Liver (tissue), 8 donors: ENCODE measurements at regions not wholly inside any gene's neighbourhood (a gene's known extent, or its start where the extent isn't known, plus 50 kb on each side); places are given as distances from the start of the nearest gene placed in this dataset.

Experiments used
- DNase-seq: peaks from one replicate; pipeline ENCODE4 v3.0.0-alpha.2; 2017; ENCODE audit warnings: low spot score
- H3K27ac ChIP-seq, 2 donors: one replicate each; pipeline ENCODE4 v1.7.0; 2013; ENCODE audit warnings: inconsistent platforms in 2 of 2, low read length in 2 of 2, control low read depth in 1 of 2, low read depth in 1 of 2, mild to moderate bottlenecking in 1 of 2
- H3K27me3 ChIP-seq, 4 donors: one replicate each; pipeline versions ENCODE4 v1.6.1 to v1.7.0; 2013; ENCODE audit warnings: low read length in 3 of 4, inconsistent platforms in 1 of 4, mild to moderate bottlenecking in 1 of 4, moderate library complexity in 1 of 4; ENCODE audit not compliant: control insufficient read depth in 4 of 4, insufficient read depth in 4 of 4
- H3K36me3 ChIP-seq, 4 donors: one replicate each; pipeline versions ENCODE4 v1.6.1 to v1.7.0; 2013; ENCODE audit warnings: low read length in 3 of 4, mild to moderate bottlenecking in 3 of 4, low read depth in 1 of 4, moderate library complexity in 1 of 4; ENCODE audit not compliant: control insufficient read depth in 4 of 4, insufficient read depth in 3 of 4
- H3K4me1 ChIP-seq, 4 donors: one replicate each; pipeline versions ENCODE4 v1.6.1 to v1.7.0; 2013; ENCODE audit warnings: low read length in 3 of 4, mild to moderate bottlenecking in 3 of 4, moderate library complexity in 1 of 4; ENCODE audit not compliant: control insufficient read depth in 4 of 4, insufficient read depth in 4 of 4
- H3K4me3 ChIP-seq, 3 donors: one replicate each; pipeline versions ENCODE4 v1.6.1 to v1.7.0; 2013; ENCODE audit warnings: low read length in 3 of 3, control low read depth in 1 of 3, low read depth in 1 of 3, mild to moderate bottlenecking in 1 of 3
- H3K9ac ChIP-seq, 2 donors: one replicate each; pipeline ENCODE4 v1.7.0; 2013; ENCODE audit warnings: low read length in 2 of 2, mild to moderate bottlenecking in 2 of 2, moderate library complexity in 2 of 2, control low read depth in 1 of 2, low read depth in 1 of 2
- H3K9me3 ChIP-seq, 4 donors: one replicate each; pipeline versions ENCODE4 v1.6.1 to v1.7.0; 2013; ENCODE audit warnings: low read length in 3 of 4; ENCODE audit not compliant: control insufficient read depth in 4 of 4
- EGR1 ChIP-seq, 2 donors: IDR thresholded peaks; 2 replicates each; pipeline ENCODE4 v1.6.1; 2016 to 2018; ENCODE audit warnings: antibody characterized with exemption in 2 of 2, low read depth in 2 of 2
- HNF4A ChIP-seq, 2 donors: conservative IDR thresholded peaks; 2 replicates each; pipeline ENCODE4 v1.6.1; 2016; ENCODE audit warnings: antibody characterized with exemption in 2 of 2, mild to moderate bottlenecking in 2 of 2
- HNF4G ChIP-seq: IDR thresholded peaks from 2 replicates; pipeline ENCODE4 v1.6.1; 2016; ENCODE audit warnings: antibody characterized with exemption
- NR2F2 ChIP-seq: IDR thresholded peaks from 2 replicates; pipeline ENCODE4 v1.6.1; 2016; ENCODE audit warnings: antibody characterized with exemption
- RAD21 ChIP-seq, 2 donors: IDR thresholded peaks; 2 replicates each; pipeline ENCODE4 v1.6.1; 2016; ENCODE audit warnings: antibody characterized with exemption in 2 of 2, mild to moderate bottlenecking in 2 of 2
- YY1 ChIP-seq: IDR thresholded peaks from 2 replicates; pipeline ENCODE4 v1.6.1; 2016; ENCODE audit warnings: antibody characterized with exemption, mild to moderate bottlenecking
- WGBS: extraction: QIAGEN DNeasy Blood & Tissue Kit; methylation state at CpG from one replicate; pipeline ENCODE4 v1.1.7; 2013; 5-methylcytosine and 5-hydroxymethylcytosine counted together
- TF ChIP-seq, protein P1 (sequence below): IDR thresholded peaks from 2 replicates; pipeline ENCODE4 v1.6.1; 2016; ENCODE audit warnings: antibody characterized with exemption, mild to moderate bottlenecking
- TF ChIP-seq, protein P2 (sequence below): IDR thresholded peaks from 2 replicates; pipeline ENCODE4 v1.6.1; 2016; ENCODE audit warnings: antibody characterized with exemption
- TF ChIP-seq, protein P3 (sequence below): fragments of 150-350 bp; IDR thresholded peaks from 2 replicates; pipeline ENCODE4 v1.5.1; 2017; ENCODE audit warnings: improper control_type of control experiment, low read depth, low read length; ENCODE audit not compliant: missing input control
- donor health status: healthy.
- donor health status: healthy.
- donor health status: healthy.
- donor health status: healthy.
- donor health status: healthy.

DNA sequence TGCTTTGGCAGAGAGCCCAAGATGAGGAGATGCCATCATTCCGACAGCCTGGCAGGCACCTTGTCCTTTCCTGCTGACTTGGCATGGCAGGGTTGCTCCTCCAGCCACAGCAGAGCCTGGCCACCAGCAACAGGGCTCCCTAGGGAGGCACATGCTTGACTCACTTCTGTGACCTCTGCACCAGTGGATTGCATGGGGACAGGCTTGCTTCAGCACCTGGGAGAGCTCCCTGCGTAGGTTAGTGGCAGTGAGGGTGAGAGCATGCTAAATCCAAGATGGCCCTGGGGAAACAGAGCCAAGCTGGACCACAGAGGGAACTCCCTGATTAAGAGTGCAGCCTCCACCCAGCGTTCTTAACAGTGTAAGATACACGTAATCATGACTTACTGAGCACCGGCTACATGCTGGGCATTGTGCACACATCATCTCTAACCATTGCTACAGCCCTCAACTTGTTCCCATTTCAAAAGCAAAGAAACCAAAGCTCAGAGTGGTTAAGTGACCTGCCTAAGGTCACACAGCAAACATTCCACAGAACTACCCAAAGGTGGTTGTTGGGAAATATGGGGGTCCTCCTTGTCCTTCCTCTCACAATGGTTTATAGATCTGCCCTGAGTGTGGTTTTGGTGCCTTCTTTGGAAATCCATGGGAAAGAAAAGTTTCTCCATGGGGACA, 116.6 kb upstream of the UQCRFS1 start:
- Histone ChIP-seq H3K36me3 (no peaks in the 10 kb centered on the region), H3K4me1 (no peaks in the 10 kb centered on the region), H3K27me3 (peaks cover 0 to 6% (median 2%) of the 10 kb centered on the region in 4 donors), H3K9me3 (peaks cover 0 to 8% (median 1%) of the 10 kb centered on the region in 4 donors), H3K4me3 (no peak overlapping the region), H3K9ac (no peak overlapping the region), H3K27ac (no peak overlapping the region)
- DNase-seq = no peak
- 68% methylated on average over 5 of the region's 5 CpGs for WGBS
- no peak for TF ChIP-seq YY1
- TF ChIP-seq HNF4A (conservative IDR thresholded peaks at IDR 0.05) = no peak
- TF ChIP-seq EGR1 (IDR thresholded peaks at IDR 0.05; ENCODE audit: low read depth in 2 of 2) = no peak
- TF ChIP-seq RAD21 (IDR thresholded peaks at IDR 0.05) = no peak
- no peak for TF ChIP-seq HNF4G
- TF ChIP-seq, protein P1, sequence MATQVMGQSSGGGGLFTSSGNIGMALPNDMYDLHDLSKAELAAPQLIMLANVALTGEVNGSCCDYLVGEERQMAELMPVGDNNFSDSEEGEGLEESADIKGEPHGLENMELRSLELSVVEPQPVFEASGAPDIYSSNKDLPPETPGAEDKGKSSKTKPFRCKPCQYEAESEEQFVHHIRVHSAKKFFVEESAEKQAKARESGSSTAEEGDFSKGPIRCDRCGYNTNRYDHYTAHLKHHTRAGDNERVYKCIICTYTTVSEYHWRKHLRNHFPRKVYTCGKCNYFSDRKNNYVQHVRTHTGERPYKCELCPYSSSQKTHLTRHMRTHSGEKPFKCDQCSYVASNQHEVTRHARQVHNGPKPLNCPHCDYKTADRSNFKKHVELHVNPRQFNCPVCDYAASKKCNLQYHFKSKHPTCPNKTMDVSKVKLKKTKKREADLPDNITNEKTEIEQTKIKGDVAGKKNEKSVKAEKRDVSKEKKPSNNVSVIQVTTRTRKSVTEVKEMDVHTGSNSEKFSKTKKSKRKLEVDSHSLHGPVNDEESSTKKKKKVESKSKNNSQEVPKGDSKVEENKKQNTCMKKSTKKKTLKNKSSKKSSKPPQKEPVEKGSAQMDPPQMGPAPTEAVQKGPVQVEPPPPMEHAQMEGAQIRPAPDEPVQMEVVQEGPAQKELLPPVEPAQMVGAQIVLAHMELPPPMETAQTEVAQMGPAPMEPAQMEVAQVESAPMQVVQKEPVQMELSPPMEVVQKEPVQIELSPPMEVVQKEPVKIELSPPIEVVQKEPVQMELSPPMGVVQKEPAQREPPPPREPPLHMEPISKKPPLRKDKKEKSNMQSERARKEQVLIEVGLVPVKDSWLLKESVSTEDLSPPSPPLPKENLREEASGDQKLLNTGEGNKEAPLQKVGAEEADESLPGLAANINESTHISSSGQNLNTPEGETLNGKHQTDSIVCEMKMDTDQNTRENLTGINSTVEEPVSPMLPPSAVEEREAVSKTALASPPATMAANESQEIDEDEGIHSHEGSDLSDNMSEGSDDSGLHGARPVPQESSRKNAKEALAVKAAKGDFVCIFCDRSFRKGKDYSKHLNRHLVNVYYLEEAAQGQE = peak; percentile 96

DNA sequence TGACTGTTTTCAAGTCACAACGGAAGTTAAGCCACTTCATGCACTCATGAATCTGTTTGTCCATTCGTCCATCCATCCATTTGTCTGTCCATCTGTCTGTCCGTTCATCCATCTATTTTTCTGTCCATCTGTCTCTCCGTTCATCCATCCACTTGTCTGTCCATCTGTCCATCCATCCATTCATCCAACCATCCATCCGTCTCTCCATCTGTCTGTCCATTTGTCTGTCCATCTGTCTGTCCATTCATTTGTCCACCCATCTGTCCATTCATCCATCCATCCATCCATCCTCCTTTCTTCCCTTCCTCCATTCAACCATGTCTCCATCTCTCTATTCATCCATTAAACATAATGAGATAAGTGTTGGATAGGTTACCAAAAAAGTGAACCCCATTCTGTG, 123.5 kb upstream of the UQCRFS1 start:
- Histone ChIP-seq H3K27ac (no peak overlapping the region), H3K4me3 (no peak overlapping the region), H3K9ac (no peak overlapping the region), H3K36me3 (no peaks in the 10 kb centered on the region), H3K27me3 (no peaks in the 10 kb centered on the region), H3K4me1 (no peaks in the 10 kb centered on the region), H3K9me3 (peaks cover 0 to 7% (median 5%) of the 10 kb centered on the region in 4 donors)
- TF ChIP-seq, protein P2, sequence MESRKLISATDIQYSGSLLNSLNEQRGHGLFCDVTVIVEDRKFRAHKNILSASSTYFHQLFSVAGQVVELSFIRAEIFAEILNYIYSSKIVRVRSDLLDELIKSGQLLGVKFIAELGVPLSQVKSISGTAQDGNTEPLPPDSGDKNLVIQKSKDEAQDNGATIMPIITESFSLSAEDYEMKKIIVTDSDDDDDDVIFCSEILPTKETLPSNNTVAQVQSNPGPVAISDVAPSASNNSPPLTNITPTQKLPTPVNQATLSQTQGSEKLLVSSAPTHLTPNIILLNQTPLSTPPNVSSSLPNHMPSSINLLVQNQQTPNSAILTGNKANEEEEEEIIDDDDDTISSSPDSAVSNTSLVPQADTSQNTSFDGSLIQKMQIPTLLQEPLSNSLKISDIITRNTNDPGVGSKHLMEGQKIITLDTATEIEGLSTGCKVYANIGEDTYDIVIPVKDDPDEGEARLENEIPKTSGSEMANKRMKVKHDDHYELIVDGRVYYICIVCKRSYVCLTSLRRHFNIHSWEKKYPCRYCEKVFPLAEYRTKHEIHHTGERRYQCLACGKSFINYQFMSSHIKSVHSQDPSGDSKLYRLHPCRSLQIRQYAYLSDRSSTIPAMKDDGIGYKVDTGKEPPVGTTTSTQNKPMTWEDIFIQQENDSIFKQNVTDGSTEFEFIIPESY = no peak
- 61% methylated on average over 5 of the region's 5 CpGs for WGBS
- no peak for DNase-seq

DNA sequence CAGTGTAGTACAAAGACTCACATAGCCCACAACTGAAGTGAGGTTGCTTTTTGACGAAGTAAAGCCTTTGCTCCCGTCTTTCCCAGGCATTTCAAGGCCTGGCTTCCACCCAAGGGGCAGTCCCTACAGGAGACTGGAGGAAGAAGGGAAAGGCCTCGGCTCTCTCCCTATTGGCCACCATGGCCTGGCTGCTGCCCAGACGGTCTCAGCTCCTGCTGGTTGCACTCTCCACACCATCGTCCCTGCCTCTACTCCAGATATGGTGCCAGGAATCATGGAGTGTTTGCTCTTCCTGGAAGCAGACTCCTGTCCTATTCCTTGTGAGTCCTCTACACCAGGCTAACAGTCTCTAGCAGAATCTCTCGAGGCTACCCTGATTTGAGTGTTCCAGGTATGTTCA, 124.1 kb upstream of the UQCRFS1 start:
- no peak overlapping the region for H3K4me3 ChIP-seq
- peaks cover 1 to 9% (median 7%) of the 10 kb centered on the region in 4 donors for H3K9me3 ChIP-seq
- no peak for DNase-seq
- H3K27me3 ChIP-seq = no peaks in the 10 kb centered on the region
- H3K36me3 ChIP-seq = no peaks in the 10 kb centered on the region
- H3K9ac ChIP-seq = no peak overlapping the region
- 52% methylated on average over 6 of the region's 6 CpGs for WGBS
- no peak overlapping the region for H3K27ac ChIP-seq
- no peak for TF ChIP-seq NR2F2
- TF ChIP-seq, protein P3, sequence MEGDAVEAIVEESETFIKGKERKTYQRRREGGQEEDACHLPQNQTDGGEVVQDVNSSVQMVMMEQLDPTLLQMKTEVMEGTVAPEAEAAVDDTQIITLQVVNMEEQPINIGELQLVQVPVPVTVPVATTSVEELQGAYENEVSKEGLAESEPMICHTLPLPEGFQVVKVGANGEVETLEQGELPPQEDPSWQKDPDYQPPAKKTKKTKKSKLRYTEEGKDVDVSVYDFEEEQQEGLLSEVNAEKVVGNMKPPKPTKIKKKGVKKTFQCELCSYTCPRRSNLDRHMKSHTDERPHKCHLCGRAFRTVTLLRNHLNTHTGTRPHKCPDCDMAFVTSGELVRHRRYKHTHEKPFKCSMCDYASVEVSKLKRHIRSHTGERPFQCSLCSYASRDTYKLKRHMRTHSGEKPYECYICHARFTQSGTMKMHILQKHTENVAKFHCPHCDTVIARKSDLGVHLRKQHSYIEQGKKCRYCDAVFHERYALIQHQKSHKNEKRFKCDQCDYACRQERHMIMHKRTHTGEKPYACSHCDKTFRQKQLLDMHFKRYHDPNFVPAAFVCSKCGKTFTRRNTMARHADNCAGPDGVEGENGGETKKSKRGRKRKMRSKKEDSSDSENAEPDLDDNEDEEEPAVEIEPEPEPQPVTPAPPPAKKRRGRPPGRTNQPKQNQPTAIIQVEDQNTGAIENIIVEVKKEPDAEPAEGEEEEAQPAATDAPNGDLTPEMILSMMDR = no peak
- TF ChIP-seq HNF4G = no peak
- no peak for TF ChIP-seq EGR1 (IDR thresholded peaks at IDR 0.05; ENCODE audit: low read depth in 2 of 2)
- H3K4me1 ChIP-seq = no peaks in the 10 kb centered on the region
